ENCODE measurements at regions not wholly inside any gene's neighbourhood (a gene's known extent, or its start where the extent isn't known, plus 50 kb on each side); places are given as distances from the start of the nearest gene placed in this dataset.

DNA sequence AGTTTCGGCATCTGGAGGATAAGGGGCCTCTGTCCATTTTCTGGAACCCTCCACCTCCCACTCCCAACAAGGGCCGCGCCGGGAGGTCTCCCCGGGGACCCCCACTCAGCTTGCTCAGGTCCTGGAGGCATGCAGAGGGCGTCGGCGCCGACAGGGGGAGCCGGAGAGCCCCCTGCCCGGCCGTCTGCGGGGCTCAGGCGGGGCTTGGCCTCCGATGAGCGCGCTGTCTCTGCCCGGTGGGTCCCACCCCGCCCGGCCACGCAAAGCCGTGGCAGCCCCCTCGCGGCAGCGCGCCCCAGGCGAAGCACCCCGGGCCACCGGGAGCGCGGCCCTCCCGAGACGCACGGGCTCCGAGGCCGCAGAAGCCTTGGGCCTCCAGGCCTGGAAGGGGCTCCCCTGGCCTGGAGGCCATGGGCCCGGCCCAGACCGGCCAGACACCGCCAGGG, 149.7 kb upstream of the ZNF536 start:
- peaks cover 20% of the 10 kb centered on the region for H3K4me1 Mint-ChIP-seq (ENCODE audit: low read depth)
- no peaks in the 10 kb centered on the region for H3K9me3 Mint-ChIP-seq
- DNase-seq (no peak), ATAC-seq (peak; percentile 16 to 47)
- no peaks in the 10 kb centered on the region for H3K36me3 Mint-ChIP-seq (ENCODE audit: insufficient read depth)
- no peak overlapping the region for H3K4me3 Mint-ChIP-seq
- peaks cover 65% of the 10 kb centered on the region for H3K27me3 Mint-ChIP-seq (ENCODE audit: low read depth)

DNA sequence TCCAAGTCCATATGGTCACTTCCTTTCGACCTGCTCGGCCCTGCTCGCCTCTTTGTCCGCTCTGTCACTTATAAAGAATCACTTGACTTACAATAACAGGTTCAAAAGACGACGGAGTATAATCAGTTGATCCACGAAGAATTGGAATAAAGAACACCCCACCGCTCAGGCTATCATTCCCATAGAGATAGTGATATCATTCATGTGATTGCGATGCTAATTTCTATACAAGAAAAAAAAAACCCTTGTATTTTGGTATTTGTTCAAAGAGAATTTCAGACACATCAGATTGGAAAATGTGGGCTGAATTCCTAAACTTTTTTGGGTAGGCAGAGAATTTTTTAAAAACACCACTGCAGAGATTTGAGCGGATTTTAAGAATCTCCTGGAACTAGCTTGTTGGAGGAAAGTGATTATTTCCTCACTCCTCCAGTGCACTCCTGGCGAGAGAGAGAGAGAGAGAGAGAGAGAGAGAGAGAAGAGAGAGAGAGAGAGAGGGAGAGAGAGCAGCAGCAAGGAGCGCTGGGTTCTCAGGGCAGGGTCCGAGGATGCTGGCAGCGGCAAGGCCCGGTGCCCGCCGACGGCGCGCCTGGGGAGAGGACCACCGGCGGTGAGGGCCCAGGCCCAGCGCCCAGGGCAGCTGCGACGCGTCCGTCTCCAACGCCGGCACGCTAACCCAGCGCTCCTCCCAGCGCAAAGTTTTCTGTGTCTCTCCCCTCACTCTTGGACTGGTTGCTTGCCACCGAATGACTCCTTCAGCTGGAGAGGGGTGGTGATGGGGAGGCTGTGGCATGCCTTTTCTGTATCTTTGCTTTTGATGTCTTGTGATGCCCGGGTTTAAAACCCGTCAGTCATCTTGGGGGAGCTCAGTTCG, 149.0 kb upstream of the ZNF536 start:
- Mint-ChIP-seq H3K9me3 (no peaks in the 10 kb centered on the region), H3K4me1 (ENCODE audit: low read depth) (peaks cover 20% of the 10 kb centered on the region), H3K36me3 (ENCODE audit: insufficient read depth) (no peaks in the 10 kb centered on the region), H3K27me3 (ENCODE audit: low read depth) (peaks cover 68% of the 10 kb centered on the region), H3K4me3 (no peak overlapping the region)
- DNase-seq (no peak), ATAC-seq (no peak)

DNA sequence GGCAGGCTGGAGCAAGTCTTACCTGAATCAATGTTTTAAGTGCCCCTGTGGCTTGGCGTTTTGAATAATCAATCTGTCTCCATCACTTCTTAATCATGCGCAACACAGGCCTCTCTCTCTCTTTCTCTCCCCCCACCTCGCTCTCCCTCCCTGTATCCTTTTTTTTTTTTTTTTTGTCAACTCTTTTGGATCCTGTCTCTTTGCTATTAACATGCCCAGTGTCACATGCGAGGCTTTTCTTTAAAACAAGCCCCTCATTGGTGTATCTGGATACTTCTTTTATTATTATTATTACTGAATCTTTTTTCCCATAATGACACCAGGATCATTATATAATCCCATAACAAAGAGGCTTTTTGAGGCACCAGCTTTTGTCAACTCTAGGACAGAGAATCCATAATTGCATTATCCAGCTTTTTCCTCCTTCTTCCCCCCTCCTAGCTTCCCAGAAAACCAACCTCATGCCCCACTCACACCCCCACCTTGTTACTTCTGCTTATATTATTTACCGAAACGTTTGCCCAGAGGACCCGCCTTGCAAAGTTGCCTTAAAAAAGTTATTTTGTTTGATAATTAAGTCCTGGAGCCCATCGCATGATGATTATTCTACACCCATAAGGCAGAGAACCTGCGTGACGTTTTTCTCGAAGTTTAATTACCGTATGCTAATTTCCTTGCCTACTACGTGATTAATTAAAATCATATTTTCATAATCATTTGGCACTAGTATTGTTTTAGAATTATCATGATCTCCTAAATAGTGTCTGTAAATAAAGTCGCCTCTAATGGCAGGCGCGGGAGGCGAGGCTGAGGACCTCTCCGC, 148.1 kb upstream of the ZNF536 start:
- no peaks in the 10 kb centered on the region for H3K36me3 Mint-ChIP-seq (ENCODE audit: insufficient read depth)
- H3K4me1 Mint-ChIP-seq (ENCODE audit: low read depth), result peaks cover 22% of the 10 kb centered on the region
- peaks cover 74% of the 10 kb centered on the region for H3K27me3 Mint-ChIP-seq (ENCODE audit: low read depth)
- H3K4me3 Mint-ChIP-seq, result no peak overlapping the region
- DNase-seq (no peak), ATAC-seq (no peak)
- H3K9me3 Mint-ChIP-seq, result no peaks in the 10 kb centered on the region

DNA sequence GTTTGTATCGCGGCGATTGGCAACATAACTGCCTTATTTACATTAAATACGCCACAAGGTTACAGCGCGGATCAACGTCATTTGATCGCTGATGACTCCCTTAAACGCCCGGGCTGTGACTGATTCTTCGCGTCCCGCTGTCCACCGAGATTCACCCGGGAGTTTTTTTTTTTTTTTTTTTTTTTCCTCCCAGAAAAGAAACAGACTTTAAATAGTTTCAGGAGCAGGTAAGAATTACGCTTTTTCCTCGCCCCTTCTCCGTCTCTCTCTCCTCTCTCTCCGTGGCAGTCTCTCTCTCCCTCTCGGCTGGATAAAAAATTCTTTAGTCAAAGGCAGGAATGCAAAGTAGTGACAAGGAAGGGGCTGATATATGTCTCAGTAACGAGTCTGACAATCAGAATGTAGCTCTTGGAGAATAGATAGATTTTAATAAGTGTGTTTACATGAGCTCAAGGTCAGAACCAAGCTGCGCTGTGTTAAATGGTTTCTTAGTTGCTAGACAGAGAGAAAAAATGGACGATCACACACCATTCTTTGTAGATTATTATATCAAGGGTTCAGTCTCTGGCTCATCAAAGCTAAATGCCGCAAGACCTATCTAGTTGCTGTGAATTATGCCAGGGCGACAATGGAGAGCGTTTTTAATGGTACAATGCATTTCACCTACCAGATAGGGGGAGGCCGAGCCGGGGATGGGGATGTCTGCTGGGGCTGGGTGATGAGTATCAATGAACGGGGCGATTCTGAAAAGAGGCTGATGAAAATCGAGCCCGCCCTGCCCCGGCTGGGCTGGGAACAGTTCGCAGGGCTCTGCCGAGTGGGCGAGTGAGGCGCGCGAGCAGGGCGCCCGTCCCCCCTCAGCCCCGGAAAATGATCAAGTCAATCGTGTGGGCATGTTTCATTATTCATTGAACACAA, 147.2 kb upstream of the ZNF536 start:
- H3K4me3 Mint-ChIP-seq, result peak overlapping the region; percentile 63
- DNase-seq (no peak), ATAC-seq (no peak)
- H3K9me3 Mint-ChIP-seq, result no peaks in the 10 kb centered on the region
- H3K27me3 Mint-ChIP-seq (ENCODE audit: low read depth), result peaks cover 72% of the 10 kb centered on the region
- no peaks in the 10 kb centered on the region for H3K36me3 Mint-ChIP-seq (ENCODE audit: insufficient read depth)
- peaks cover 22% of the 10 kb centered on the region for H3K4me1 Mint-ChIP-seq (ENCODE audit: low read depth)

DNA sequence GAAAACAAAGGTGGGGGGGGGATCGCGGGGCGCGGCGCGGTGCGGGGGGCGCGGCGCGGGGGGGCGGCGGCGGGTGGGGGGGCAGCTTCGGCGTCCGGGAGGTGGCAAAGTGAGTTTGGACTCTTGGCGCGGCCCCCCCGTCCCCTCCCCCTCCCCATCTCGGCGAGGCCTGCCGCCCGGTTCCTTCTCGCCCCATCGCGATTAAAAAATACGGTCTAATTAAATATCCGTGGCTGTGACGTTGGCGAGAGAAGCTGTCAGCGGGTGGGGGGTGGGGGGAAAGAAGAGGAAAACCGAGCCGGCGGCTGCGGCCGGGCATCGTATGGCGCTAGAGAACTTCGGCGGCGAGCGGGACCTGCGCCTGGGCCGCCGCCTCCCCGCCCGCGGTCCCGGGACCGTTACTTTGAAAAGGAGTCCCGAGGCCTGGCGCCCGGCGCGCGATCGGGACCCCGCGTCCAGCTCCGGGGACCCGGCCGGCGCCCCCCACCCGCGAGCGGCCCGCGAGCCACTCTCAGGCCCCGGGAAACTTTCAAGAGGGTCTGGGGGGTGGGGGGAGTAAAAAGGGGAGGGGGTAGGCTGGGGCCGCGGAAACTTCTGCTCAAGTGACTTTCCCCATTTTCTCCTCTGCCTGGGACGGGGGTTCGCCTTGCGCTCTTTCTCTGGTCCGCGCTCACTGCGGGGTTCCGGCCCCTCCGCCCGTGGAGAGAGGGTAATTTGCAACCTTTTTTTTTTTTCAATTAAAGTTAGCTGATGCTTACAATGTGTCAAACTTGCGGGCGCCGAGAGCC, 146.3 kb upstream of the ZNF536 start:
- Mint-ChIP-seq H3K36me3 (ENCODE audit: insufficient read depth) (no peaks in the 10 kb centered on the region), H3K27me3 (ENCODE audit: low read depth) (peaks cover 71% of the 10 kb centered on the region), H3K4me3 (peak overlapping the region; percentile 66), H3K4me1 (ENCODE audit: low read depth) (peaks cover 22% of the 10 kb centered on the region), H3K9me3 (no peaks in the 10 kb centered on the region)
- DNase-seq (no peak), ATAC-seq (no peak)

DNA sequence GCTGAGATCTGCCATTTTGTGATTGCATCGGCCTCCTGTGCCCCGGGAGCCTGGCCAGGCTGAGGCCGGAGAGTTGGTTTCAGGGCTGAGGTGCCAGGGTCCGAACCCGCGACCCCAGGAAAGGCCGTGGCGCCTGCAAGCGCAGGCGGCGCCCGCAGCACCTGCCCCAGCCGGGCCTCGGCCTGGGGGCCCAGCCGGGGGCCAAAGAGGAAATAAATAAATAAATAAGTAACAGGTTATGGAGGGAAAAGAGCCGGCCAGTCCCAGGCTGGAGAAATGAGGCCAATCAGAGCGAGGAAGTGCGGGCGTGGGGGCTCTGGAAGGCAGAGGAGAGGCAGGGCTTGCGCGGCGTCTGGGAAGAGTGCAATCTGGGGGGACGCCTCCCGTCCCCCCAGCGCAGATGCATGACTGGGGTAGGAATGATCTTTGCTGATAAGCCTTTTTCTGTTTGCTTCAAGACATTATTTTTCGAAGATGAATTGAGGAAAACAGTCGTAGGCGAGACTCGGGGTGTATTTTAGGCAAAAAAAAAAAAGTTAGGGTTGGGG, 145.6 kb upstream of the ZNF536 start:
- peak overlapping the region; percentile 77 for H3K4me3 Mint-ChIP-seq
- H3K27me3 Mint-ChIP-seq (ENCODE audit: low read depth), result peaks cover 72% of the 10 kb centered on the region
- ATAC-seq (no peak), DNase-seq (no peak)
- H3K36me3 Mint-ChIP-seq (ENCODE audit: insufficient read depth), result no peaks in the 10 kb centered on the region
- peaks cover 22% of the 10 kb centered on the region for H3K4me1 Mint-ChIP-seq (ENCODE audit: low read depth)
- H3K9me3 Mint-ChIP-seq, result no peaks in the 10 kb centered on the region

DNA sequence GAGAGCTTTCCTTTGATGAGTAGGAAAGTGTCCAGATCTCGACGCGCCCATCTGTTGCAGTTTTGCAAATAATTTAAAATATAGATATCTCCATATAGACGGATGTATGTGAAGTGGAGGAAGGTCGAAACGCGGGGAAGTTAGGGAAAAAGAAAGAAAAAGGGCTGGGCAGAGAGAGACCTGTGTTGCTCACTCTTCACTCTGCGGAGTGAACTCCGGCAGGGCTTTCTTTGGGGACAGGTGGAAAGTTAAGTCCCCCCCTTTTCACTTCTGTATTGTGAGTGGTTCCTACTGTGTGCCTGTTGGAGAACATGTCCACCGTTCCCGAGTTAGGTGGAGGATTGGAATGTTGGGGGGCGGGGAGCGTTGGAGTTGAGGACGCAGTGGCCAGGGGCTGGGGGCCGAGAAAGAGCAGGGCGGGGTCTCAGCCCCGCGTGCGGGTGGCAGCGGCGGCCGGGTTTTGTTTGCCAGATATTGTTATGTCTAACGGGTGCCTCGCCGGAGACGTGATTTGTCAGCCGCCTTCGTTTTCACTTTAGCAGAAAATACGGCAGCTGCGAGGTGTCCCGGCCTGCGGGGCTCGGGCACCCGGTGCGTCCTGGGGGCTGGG, 145.1 kb upstream of the ZNF536 start:
- DNase-seq (no peak), ATAC-seq (peak in 1 of 2 donors; percentile 24)
- H3K9me3 Mint-ChIP-seq, result no peaks in the 10 kb centered on the region
- H3K36me3 Mint-ChIP-seq (ENCODE audit: insufficient read depth), result no peaks in the 10 kb centered on the region
- H3K4me3 Mint-ChIP-seq, result peak overlapping the region; percentile 77
- H3K27me3 Mint-ChIP-seq (ENCODE audit: low read depth), result peaks cover 69% of the 10 kb centered on the region
- peaks cover 22% of the 10 kb centered on the region for H3K4me1 Mint-ChIP-seq (ENCODE audit: low read depth)

DNA sequence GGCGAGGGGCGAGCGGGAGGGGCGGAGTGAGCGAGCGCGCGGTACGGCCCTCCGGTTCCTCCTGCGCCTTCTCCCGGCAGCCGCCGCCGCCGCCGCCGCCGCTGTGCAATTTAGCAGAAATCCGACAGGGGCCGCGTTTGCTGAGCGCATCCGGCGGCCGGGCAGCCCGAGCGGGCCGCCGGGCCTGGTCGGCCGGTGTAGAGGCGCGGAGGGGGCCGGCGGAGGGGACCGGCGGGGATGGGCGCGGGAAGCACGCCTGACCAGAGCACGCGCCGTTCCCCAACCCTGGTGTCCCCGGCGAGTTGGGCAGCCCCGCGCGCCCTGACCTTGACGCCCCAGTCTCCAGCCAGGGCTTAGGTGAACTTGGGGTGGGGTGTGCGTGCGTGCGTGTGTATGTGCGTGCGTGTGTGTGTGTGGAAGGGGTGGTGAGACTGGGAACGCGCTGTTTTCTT, 144.5 kb upstream of the ZNF536 start:
- ATAC-seq (peak; percentile 68 to 70), DNase-seq (no peak)
- H3K36me3 Mint-ChIP-seq (ENCODE audit: insufficient read depth), result no peaks in the 10 kb centered on the region
- H3K9me3 Mint-ChIP-seq, result no peaks in the 10 kb centered on the region
- peak overlapping the region; percentile 56 for H3K4me3 Mint-ChIP-seq
- peaks cover 73% of the 10 kb centered on the region for H3K27me3 Mint-ChIP-seq (ENCODE audit: low read depth)
- peaks cover 22% of the 10 kb centered on the region for H3K4me1 Mint-ChIP-seq (ENCODE audit: low read depth)

DNA sequence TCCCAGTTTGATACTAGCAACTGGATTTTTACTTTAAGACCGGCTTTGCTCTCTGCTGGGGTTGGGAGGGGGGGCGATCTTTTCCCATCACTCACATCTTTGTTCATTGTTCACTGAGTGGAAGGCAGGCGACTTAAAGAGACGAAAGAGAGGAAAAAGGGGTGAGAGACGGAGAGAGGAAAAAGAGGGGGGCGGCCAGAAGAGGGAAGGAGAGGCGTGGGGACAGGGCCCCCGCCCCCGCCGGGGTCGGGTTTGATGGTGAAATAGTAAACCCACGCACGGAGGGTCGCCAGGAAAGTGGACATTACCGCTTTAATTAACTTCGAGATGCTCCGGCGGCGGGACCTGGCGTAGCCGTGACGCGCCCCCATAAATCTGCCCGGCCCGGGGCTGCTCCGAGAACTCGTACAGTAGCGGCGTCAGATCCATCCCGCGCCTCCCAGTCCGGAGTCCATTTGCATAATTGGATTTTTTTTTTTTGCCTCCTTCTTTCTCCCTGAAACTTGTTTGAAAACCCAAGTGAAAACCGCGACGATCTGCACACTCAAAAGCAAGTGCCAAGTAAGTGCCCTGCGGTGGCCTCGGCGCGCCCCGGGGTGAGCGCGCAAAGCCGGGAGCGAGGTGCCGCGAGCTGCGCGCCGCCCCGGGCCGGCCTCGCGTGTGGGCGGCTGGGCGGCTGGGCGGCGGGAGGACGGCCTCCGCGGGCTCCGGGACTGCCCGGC, 143.9 kb upstream of the ZNF536 start:
- DNase-seq (no peak), ATAC-seq (no peak)
- Mint-ChIP-seq H3K4me3 (peak overlapping the region; percentile 56), H3K9me3 (no peaks in the 10 kb centered on the region), H3K4me1 (ENCODE audit: low read depth) (peaks cover 22% of the 10 kb centered on the region), H3K27me3 (ENCODE audit: low read depth) (peaks cover 72% of the 10 kb centered on the region), H3K36me3 (ENCODE audit: insufficient read depth) (no peaks in the 10 kb centered on the region)

DNA sequence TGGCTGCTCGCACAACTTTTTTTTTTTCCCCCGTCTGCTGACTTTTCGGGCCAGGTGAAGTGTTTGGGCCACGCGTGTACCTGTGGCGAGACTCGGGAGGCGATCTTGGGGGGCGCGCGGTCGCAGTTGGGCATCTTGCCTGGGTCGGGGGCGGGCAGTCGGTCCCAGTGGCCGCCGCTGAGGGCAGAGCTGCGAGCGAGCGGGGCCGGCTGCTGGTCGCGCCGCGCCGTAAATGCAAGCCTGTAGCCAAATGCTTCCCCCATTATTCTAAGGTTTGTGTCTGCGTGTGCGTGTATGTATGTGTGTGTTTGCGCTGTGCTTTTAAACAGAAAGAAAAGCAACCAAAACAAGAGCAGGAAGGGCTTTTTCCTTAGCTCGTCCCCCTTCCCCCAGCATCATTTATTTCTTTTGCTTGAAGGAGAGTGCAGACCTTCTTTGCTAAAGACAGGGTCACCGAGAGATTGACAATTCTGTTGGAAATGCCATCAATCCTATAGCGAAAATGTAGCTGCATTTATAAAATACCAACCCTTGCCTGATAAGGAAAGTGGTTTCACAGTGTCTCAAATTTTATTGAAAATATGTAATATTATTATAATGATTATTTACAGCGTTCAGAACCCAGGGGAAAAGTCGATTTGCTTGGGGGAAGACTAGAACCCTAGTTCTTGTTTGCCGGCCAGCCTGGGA, 143.2 kb upstream of the ZNF536 start:
- peaks cover 72% of the 10 kb centered on the region for H3K27me3 Mint-ChIP-seq (ENCODE audit: low read depth)
- H3K4me3 Mint-ChIP-seq, result no peak overlapping the region
- ATAC-seq, result no peak
- peaks cover 22% of the 10 kb centered on the region for H3K4me1 Mint-ChIP-seq (ENCODE audit: low read depth)
- H3K9me3 Mint-ChIP-seq, result no peaks in the 10 kb centered on the region
- no peaks in the 10 kb centered on the region for H3K36me3 Mint-ChIP-seq (ENCODE audit: insufficient read depth)
- no peak for DNase-seq

DNA sequence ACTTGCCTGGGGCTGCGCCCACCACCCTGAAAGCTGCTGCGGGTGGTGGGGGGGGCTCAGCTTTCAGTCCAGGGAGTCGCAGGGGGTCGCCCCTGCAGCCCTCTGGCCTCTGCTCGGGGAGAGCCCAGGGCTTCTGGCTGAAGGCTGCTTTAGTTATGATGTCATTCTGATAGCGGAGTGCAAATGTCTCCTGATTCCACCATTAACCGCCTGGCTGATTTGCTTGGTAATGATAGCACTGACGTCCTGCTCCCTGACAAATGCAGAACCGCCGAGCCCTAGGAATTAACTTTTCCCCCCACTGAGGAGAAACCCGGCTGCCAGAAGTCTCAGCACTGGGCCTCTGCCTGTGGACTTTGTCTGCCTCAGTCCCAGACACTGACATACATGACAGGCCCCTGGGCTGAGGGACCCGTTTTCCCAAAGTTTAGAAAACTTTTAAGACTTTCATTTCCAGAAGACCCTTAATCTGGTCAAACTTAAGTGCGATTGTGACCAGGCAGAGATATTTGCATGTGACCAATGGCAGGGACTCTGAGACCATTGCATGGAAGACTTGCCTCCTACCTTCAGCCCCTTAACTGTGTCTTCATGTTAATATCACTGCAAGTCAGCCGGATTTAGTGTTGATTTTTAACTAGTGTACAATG, 142.5 kb upstream of the ZNF536 start:
- ATAC-seq (no peak), DNase-seq (no peak)
- Mint-ChIP-seq H3K9me3 (no peaks in the 10 kb centered on the region), H3K4me1 (ENCODE audit: low read depth) (peaks cover 21% of the 10 kb centered on the region), H3K27me3 (ENCODE audit: low read depth) (peaks cover 69% of the 10 kb centered on the region), H3K4me3 (no peak overlapping the region), H3K36me3 (ENCODE audit: insufficient read depth) (no peaks in the 10 kb centered on the region)
